A172 (cell line): ENCODE measurements at regions not wholly inside any gene's neighbourhood (a gene's known extent, or its start where the extent isn't known, plus 50 kb on each side); places are given as distances from the start of the nearest gene placed in this dataset.

Experiments used
- DNase-seq: peaks from one replicate; pipeline ENCODE4 v3.0.0-alpha.2; 2015; ENCODE audit warnings: low spot score

DNA sequence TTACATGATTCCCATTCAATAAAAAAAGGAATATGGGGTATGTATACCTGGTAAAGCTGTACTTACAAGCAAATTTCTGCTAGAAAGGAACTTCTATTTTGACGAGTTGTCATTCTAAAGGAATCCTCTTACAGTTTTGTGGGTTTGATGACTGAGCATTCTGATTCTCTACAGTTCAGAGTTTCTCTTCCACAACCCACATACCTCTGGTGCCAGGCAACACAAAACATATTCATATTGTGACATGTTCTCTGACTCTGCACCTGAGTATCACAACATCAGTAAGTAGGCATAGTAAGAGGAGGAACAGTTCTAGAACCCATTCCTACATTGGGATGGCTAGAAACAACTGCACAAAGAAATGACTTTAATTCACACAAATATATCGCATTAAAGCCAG is 636.6 kb downstream of the MED13L start:
- DNase-seq, result no peak

DNA sequence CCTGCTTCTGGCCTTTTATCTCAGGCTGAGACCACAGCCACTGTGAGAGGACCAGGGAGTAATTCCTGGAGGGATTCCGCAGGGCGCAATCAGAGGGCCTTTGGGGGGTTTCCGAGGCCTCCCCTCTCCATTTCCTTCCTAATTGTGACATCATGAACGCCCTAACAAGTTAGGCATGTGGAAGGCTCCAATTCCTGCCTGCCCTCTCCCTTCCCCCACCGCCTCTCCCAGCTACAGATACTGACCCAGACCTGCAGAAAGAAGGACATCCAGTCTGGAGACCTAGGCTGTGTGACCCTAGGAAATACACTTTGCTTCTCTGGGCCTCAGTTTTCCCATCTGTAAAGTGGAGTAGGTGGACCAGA is 637.9 kb downstream of the MED13L start:
- DNase-seq, result no peak

DNA sequence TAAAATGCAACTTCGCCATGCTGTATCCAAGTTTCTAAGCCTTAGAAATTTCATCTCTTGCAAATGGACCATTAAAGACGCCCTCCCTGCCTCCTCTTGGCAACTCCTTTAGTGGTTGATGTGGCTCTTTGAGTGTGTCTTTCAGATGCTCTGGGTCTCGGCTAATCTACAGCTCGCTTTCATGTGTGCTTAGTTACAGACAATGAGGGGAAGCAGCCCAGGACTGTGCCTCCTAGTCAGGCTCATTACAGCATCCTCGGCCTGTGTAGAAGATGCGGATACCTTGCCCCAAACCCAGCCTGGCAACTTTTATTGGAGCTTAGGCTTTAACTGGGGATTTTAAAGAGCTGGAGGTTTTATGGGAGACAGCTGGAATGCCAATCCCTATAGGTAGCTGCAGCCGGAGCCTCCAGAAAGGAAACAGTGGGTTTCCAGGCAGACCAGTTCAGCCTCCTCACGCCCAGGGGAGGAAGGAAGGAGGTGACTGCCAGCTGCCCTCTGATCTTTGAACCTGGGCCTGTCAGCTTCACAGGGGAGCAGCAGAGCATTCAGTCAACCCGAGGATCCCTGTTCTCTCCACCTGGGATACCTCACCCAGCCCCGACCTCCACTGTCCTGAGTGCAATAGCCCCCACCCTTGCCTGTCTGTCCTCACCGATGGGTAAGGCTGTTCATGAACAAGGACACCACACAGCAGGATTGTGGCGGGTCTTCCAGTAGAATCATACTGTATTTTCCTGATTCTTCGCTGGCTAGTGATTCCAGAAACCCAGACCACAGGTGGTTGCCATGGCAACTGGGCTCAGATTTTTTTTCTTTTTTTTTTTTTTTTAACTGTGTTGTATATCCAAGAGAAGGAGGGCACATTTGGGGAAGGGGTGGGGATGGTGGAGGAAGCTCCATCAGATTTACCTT is 638.5 kb downstream of the MED13L start:
- DNase-seq, result no peak

DNA sequence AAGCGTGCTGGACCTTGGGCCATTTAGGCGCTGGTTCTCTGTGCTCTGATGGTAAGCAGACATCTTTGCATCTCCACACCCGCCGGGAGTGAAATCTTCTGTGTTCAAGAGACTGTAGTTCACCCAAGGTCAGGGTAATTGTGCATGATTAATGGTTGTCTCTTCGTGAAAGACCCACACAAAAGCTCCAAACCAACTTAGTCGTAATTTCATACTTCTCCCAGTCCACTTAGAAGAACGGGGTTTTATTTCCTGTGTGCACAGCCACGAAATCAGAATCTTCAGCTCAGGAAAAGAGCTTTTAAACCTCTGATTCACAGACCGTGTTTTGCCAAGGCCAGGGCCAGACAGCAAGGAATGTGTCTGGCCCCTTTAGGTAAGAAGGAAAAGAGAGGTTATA is 640.9 kb downstream of the MED13L start:
- no peak for DNase-seq

DNA sequence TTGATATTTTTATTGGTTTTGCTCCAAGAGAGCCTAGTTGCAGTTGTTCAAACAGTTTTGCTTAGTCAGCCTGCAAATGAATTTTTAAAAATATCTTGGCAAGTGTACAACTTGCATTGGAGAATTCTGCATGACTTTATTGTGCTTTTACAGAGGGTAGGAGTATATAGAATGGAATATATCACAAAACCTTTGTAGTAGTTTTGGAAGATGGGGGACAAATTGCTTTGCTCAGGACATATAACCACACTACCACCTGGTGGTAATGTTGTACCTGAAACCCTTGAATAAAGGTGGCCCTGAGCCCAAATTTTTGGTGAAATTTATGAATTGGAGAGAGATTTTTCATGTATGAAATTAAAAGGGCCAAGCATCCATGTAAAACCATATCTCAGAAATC is 645.2 kb downstream of the MED13L start:
- no peak for DNase-seq

DNA sequence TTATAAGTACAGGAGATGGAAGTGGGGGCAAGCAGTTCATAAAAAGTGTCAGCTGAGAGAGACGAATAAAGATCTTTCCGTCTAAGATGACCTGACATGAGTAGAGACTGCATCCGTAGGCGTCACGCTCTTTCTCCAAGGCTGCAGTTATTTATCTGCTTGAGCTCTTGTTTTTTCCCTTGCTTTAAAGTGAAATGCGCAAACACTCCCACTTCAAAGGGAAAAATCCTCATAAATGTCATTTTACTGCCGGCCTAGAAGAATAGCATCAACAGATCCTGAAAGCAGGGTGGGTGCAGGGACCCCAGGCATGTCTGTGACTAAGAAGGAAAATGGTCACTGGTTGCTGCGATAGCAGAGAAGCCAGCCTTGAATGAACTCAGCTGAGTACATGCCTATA is 647.4 kb downstream of the MED13L start:
- DNase-seq, result no peak

DNA sequence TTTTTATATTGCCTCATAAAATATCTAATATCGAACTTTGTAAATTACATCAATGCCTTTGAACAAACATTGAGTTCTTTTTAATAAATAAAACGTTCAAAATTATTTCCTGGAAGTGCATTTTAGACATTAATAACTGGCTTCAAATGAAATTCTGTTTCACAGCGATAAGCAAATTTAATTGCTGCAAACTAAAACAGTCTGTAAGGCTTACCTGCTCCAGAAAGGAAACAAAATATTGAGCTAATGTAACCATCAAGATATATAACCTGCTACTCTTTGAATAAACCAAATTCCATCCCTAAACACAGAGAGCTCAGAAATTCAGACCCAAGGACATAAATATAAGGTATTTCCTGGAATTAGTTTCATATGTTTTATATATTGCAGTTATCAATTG is 651.3 kb downstream of the MED13L start:
- no peak for DNase-seq

DNA sequence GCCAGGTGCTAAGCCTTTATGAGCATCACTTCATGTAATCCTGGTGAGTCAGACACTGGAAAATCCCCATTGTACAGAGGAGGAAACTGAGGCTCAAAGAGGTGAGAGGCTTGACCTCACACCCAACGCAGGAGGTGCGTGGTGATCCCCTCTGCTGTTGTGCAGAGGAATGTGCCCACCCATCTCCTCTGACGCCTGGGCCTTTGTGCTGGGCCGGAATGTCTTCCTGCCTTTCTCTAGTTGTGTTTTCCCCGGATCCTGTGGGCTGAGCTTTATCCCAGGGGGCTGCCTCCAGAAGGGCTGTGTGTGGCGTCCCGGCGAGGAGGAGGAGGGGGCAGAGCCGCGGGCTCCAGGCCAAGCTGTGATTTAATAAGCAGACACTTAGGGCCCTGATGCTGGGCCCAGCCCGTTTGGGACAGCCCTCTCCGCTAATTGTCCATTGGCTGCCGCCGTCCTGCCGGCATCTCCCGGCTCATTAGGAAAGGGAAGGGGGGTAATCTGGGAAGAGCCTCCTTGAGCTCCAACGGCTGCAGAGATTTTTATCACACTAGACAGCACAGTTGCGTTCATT is 653.6 kb downstream of the MED13L start:
- DNase-seq, result no peak

DNA sequence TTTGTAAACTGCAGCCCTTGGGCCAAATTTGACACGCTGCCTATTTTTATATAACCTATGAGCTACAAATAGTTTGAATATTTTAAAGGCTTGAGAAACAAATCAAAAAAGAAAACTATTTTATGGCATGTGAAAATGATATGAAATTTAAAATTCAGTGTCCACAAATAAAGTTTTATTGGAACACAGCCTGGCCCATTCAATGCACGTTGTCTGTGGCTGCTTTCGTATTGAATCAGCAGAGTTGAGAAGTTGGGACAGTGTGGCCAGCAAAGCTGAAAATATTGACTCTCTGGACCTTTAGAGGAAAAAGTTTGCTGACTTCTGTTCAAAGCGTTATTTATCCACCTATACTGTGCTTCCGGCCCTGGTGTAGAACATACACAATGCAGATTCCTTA is 654.2 kb downstream of the MED13L start:
- DNase-seq, result no peak

DNA sequence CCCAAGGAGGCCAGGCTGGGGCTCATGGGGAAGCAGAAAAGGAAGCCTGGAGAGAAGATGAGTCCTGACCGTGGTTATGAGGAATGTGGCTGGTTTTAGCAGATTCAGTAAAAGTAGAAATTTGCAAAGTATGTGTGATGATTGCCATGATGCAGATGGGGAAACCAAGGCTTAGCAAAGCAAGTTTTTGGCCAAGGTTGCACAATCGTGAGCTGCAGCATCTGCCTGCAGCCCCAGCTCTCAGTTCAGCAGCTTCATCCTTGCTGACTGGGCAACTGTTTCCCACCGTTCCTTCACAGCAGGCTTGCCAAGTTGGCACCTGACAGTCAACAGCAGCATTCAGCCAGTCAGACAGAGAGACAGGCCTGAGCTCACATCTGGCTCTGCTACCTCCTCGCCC is 656.7 kb downstream of the MED13L start:
- DNase-seq, result no peak

DNA sequence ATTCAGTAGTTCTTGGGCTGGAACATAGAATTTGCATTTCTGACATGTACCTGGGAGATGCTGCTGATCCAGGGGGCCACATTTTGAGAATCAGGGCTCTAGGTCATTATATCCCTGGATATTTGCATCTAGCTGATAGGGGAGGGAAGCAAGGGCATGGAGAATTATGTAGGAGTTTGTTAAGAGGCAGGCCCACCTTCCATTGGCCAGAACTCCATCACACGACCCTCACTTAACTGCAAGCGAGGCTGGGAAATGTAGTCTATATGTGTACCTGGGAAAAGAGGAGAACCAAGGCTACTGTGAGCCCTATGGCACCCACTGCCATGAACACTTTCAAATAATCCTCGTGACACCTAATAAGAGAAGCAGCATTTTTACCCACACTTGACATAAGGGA is 657.6 kb downstream of the MED13L start:
- no peak for DNase-seq

DNA sequence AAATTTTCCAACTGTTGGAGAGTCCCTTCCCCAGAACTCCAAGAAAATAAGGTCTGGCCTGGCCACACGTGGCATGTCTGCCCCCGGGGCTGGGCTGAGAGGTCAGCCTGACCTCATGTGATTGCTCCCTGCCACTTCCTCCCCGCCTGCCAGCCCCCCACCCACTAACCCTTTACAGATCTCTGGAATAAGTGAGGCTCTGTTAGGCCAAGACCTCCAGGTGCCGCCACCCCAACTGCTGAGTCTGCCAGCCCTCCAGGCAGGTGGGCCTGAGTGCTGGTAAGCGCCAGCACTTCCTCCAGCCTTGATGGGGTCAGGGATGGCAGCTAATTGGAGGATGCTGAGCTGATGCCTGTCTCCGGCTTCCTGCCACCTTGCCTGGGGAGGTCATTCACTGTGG is 658.4 kb downstream of the MED13L start:
- no peak for DNase-seq

DNA sequence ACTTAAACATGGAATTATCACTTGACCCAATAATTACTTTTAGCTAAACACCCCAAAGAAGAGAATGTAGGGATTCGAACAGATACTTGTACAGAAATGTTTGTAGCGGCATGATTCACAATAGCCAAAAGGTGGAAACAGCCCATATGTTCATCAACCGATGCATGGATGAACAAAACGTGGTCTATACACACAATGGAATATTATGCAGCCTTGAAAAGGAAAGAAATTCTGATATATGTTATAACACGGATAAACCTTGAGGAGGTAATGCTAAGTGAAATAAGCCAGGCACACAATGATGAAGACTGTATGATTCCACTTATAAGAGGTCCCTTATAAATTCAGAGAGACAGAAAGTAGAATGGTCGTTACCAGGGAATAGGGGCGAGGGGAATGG is 659.4 kb downstream of the MED13L start:
- no peak for DNase-seq

DNA sequence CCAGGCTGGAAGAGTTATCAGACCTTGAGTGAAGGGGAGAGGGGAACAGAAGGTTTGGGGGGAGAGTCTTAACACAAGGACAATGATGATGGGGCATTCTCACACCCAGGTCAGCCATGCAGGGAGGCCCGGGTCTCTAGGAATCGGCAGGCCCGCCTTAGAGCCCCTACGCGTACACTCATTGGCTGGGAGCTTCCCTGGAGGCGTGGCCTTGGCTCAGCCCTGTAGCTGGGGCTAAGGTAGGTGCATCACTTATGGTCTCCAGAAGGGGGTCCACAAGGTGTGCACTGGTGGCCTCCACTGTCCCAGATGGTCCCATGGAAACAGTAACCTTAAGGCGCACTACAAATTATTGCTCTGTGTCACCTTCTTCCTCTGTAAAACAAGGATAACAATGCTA is 660.1 kb downstream of the MED13L start:
- no peak for DNase-seq

DNA sequence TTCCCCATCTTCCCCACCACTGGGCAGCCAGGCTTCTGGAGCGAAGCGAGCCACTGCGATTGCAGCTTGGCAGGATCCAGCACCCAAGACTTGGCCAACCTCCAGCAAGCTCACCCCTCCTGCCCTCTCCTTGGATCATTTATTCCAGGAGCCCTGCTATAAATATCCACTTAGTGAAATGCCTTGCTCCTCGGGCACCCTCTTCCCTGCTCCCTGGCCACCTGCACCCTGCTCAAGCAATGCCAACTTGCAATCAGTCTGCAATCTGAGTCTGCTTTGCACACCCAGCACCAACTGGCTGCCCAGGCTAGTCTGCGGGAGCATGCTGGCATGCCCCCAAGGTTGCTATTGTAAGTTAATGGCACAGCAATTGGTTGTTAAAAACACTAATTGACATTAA is 666.0 kb downstream of the MED13L start:
- DNase-seq, result no peak

DNA sequence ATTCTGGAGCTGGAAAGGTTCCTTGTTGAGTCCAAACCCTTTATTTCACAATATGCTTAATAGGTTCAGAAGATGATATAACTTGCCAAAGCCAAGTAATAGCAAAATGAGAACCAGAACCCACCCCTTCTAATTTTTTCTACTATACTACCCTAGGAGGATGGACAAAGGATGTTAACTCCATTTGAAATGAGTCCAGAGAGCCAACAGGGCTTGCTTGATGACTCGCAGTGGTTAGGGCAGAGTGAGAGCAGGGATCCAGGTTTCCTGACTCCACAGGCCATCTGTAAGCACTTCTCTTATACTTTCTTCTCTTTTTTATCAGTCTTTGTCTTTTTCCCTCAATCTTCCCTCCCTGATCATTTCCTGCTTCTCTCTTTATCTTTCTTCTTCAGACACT is 668.1 kb downstream of the MED13L start:
- DNase-seq, result no peak

DNA sequence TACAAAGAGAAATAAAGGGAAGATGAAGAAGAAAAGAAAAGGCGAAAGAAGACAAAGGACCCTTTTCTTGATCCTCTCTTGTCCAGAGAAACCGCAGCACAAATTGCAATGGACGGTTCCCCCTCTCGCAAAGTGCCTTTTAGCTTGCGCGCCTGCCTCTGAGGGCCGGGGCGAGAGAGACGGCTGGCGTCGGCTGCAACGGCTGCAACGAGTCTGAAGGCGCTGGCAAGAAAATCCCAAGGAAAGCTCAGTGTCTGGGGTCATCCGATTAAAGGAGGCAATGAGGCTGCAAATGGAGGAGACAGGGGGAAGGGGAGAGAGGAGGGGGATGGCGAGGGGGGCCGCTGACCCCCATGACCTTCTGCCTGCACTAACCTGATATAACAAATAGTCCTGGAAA is 671.5 kb downstream of the MED13L start:
- no peak for DNase-seq

DNA sequence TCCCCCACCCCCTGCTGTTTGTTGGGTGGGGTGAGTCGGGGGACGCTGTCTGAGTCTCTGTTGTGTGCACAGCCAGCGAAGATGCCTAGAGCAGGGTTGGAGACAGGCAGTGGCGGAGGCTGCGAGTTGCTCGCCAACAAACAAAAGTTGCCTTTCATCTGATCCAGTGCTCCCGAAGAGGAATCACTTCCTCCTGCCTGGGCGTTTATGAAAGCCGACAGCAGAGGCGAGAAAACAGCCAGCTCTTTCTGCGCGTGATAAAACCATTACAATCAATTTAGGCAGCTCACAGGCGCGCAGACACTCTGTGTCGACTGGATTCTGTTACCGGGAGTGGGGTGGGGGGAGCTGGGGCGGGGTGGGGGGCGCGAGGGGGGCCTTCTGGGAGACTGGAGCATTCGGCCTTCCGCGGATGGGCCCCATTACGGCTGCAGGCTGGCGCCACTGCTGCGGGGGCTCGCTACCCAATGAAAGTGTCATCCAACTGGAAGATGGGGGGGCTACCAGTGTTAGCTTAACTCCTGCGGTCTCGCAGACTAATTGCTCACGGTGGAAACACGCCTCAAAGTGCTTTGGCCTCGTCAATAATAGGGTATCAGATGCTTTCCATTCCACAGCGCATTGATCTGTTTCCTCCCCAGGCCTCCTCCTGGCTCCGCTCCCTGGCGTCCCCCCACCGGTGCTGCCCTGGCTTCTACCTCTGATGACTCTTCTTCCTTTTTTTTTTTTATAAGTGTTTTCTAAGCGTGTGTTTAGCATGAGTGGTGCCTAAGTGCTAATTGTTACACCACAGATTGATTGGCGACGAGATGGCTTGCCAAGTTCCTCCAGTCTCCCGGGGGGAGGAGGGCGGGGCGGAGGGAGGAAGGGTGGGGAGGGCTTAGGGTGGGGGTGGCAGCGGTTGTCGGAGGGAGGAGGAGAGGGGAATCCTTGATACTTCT is 678.4 kb downstream of the MED13L start:
- no peak for DNase-seq

DNA sequence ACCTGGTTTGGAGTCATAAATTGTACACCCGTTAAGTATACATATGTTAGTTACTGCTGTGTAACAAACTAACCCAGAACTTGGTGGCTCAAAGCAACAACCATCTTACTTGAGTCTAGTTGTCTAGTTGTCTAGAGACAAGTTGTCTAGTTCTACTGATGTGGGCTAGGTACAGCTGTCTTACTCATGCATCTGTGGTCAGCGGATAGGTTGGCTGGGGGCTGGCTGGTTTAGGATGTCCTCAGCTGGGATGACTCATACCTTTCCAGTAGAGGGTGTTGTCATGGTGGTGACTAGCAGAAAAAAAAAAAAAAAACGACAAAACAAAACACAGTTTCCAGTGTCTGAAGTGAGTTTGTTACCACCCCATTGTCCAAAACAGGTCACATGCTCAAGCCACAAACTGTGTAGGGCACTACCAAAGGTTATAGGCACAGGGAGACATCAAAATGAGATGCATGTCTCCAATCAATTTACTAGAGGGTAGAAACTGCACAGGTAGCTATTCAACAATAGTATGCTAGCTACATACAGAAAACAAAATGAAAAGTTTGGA is 680.3 kb downstream of the MED13L start:
- DNase-seq, result peak; percentile 77

DNA sequence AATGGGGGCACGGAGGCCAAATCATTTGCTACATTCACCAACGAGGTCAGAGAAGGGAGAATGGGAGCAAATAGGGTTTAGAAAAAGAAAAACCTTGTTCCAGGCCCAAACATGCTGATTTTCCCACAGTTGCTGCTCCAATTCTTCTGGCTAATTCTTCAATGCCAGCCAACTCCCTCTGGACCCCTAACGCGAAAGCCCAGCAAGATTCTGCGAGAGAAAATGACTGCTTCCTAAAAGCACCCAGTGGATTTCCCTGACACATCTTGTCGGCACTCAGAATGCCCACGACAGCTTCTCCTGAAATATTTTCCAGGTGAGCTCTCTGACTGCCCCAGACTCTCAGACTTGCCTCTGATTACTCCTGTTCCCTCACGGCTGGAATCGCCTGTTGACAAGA is 689.4 kb downstream of the MED13L start:
- DNase-seq, result no peak

DNA sequence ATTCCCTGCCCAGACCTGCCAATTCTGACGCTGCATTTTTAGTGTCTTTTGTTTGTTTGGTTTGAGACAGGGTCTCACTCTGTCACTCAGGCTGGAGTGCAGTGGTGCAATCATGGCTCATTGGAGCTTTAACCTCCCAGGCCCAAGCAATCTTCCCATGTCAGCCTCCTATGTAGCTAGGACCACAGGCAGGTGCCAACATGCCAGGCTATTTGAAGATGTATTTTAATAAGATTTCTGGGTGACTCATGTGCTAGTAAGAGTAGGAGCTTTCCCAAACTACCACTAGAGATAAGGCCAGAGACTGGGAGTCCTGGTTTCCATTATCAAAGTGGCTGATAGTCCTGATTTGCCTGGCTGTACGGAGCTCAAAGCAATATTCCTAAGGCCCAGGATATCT is 693.3 kb downstream of the MED13L start:
- DNase-seq, result no peak

DNA sequence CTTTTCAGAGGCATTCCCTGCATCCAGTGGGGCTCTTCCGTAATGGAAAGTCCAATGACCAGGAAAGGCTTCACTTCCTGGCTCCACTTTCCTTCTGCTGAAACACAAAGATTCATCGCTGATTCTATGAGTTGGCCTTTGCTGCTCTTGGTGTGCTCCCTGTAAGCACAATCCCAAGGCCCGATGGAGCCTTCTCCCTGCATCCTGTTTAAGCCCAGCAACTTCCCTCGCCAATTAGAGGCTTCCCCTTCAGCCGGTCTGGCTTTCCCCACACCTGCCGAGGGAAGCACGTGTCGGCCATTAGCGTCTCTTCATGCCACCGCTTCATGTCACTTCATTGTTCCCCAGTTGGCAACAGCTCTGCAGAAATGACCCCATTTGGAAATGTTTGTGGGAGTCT is 693.9 kb downstream of the MED13L start:
- no peak for DNase-seq
